Non-pigmented ciliary epithelial cell (primary cell): ENCODE measurements at regions not wholly inside any gene's neighbourhood (a gene's known extent, or its start where the extent isn't known, plus 50 kb on each side); places are given as distances from the start of the nearest gene placed in this dataset.
"Not testable (repeated sequence)": the region's sequence is repeated elsewhere in the genome, so short reads cannot be mapped to it uniquely, and the experiment has no call there.

ENCODE experiments used
- DNase-seq: peaks from one replicate; pipeline ENCODE4 v3.0.0-alpha.2; 2010; ENCODE audit warnings: low read depth

DNA sequence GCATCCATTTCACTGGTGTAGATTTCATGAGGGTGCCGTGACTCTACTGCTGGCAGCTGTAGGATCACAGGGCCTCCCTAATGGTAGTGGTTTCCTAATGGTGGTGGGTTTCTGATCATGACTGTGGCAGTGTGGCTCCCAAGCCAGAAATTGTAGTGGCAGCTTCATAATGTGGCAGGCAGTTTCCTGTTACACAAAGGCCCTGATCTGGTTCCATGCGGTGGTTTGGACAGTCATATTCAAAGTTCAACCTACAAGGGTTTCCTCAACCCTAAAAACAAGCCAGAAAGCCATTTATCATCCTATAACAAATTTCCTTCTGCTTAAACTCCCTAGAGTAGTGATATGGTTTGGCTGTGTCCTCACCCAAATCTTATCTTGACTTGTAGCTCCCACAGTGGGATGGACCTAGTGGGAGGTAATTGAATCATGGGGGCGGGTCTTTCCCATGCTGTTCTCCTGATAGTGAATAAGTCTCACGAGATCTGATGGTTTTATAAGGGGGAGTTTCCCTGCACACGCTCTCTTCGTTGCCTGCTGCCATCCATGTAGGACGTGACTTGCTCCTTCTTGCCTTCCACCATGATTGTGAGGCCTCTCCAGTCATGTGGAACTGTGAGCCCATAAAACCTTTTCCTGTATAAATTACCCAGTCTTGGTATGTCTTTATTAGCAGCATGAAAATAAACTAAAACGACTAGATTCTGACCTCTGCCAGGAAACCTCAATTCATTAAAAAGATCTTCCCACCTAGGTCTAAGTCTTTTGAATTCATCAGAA lies 257.1 kb downstream of the EFCAB11 start:
- DNase-seq = no peak

DNA sequence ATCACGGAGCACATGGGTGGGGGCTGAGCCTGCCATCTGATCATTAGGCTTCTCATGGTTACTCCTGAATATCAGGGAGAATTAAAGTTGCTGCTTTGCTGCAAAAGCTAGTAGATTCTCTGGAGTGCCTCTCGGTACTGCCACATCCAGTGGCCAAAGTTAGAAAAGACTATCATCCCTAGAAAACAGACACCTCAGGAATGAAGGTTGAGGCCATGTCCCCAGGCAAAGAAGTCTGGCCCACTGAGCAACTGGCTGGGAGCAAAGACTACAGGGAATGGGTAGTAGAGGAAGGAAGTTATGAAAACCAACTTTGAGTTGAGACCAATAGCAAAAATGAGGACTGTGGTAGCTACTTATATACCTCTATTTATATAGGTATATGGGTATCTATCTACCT lies 258.7 kb downstream of the EFCAB11 start:
- DNase-seq = no peak

DNA sequence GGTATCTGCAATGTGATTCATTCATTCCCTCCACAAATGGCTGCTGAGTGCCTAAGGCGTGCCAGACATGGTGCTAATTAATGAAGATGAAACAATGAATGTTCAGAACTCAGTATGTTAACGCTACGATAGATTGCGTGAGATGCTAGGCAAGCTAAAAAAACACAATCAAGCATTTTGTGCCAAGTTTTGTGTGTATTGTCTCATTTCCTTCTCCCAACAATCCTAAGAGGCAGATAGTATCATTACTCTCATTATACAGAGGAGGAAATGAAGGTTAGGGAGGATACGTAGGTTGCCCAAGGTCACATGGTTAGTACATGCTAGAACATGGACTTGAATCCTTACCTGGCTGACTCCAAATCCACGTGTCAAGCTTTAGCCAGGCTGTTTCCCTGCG lies 264.4 kb downstream of the EFCAB11 start:
- no peak for DNase-seq

GRCh38 chr14:89689711-89690110 lies 264.8 kb downstream of the EFCAB11 start:
- not testable (repeated sequence) for DNase-seq

- no peak for DNase-seq
Measured at GRCh38 chr14:89688507-89689211, 265.9 kb downstream of the EFCAB11 start.

- not testable (repeated sequence) for DNase-seq
Measured at GRCh38 chr14:89687129-89687528, 267.4 kb downstream of the EFCAB11 start.

- DNase-seq = no peak
Measured at GRCh38 chr14:89684139-89684538, 267.1 kb upstream of the FOXN3 start.

DNA sequence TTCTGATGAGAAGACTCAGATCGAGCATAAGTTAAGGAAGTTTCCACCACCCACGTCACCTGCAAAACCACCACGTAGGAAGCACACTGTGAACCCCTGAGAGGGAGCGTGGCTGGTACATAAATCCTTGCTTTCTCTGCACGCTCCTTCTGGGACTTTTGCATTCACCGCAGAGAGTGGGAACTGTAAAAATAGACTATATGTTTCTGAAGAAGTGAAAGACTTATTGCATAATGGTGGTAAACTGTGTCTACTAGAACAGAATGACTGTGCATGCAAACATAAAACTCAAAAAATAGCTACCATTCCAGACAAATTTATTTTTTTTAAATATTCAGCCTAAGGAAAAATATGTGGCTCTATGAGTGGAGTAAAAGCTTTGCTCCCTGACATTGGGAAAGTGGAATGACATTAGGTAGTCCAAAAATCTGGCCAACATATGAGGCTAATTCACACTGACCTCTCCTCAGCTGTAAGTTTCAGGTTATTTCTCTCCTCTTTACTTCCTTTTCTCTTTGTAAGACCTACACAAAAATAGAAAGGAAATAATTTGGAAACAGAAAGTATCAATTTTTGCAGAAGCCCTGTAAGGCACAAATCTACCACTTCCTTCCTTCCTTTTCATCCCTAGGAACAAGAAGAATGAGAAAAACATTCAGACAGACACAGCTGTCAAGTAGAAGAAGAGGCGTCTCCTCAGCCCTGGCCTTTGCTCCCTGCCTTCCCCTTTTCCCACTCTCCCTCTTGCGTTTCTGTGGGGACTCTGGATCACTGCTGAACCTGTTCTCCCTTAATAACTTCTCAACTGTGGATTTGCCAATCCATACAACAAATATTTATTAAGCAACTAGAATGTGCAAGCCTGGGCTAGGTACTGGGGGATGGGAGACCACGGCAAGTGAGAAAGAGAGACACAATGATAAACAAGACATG lies 264.3 kb upstream of the FOXN3 start:
- no peak for DNase-seq

- DNase-seq = no peak
Measured at GRCh38 chr14:89680156-89680555, 263.1 kb upstream of the FOXN3 start.

GRCh38 chr14:89678768-89679167 lies 261.7 kb upstream of the FOXN3 start:
- no peak for DNase-seq

DNA sequence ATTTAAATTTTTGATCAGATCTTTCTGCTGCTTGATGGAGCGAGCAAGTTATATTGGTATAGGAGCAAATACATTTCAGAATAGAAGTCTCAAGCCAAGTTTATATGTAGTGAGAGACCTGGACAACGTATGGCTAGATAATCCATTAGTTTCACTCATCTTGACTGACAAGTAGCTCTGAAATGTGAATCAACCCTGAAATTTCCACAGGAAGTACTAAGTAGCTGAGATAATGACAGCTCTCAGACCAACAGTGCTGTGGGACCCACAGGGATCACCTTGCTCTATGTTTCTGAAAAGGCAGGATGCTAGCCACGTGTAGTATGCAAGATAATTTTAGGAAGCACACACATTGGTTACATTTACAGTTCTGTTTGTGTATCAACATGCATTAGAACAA lies 258.6 kb upstream of the FOXN3 start:
- no peak for DNase-seq

DNA sequence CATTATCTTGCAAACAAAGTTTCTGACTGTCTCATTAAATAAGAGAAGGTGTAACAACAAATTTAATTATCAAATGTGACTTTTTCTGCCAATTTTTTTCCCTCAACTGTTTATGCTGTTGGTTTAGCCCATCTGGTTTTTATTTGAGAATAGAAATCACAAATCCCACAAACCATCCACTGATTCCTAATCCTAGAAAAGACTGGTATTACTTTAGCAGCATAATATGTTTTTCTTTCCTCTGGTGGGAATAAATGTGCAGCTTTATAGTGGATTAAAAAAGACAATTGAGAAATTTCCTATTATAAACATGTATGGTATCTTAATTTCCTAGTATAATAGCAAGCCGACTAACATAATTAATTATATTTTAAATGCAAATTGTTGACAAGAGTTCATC lies 257.9 kb upstream of the FOXN3 start:
- no peak for DNase-seq

DNA sequence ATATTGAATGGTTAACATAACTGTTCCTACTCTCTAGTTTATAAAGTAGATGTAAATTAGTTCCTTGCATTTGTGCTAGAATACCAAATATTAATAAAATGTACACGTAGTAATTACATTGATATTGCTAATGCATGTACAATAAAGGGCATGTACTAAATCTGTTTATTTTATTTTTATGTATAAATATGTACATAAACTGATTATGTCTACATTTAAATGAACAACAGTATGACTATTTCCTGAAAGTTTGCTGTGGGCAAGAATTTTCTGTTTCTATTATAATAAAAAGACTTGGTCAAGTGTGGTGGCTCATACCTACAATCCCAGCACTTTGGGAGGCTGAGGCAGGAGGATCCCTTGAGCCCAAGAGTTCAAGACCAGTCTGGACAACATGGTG lies 257.2 kb upstream of the FOXN3 start:
- DNase-seq = no peak

DNA sequence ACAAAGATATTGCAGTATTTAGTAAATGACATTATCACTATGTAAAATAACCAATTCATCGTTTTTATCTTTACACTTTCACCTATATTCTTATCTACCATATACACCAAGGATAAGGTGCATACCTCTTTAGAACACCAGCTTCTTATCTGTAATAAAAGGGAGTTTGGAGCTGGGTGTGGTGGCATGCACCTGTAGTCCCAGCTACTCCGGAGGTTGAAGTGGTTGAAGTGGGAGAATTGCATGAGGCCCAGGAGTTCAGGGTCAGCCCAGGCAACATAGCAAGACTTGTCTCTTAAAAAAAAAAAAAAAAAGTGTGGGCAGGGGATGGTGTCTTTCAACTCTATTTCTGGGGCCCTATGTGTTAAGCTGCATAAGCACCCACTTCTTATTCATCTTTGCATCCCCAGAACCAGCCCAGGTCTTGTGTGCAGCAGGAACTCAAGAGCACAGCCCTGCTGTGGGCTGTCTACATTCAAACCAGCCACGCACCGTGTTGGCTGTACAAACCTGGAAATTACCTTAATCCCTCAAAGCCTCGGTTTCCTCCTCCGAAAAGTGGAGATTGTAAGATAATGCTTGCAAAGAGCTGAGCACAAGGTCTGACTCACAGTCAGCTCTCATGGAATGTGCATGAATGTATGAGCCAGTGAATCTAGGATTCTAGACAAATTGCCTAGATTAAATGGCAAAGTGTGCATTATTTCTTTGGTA lies 256.6 kb upstream of the FOXN3 start:
- DNase-seq = no peak

GRCh38 chr14:89672636-89673511 lies 255.8 kb upstream of the FOXN3 start:
- no peak for DNase-seq

- DNase-seq = no peak
Measured at GRCh38 chr14:89669193-89669592, 252.2 kb upstream of the FOXN3 start.

GRCh38 chr14:89667983-89668382 lies 250.9 kb upstream of the FOXN3 start:
- no peak for DNase-seq

DNA sequence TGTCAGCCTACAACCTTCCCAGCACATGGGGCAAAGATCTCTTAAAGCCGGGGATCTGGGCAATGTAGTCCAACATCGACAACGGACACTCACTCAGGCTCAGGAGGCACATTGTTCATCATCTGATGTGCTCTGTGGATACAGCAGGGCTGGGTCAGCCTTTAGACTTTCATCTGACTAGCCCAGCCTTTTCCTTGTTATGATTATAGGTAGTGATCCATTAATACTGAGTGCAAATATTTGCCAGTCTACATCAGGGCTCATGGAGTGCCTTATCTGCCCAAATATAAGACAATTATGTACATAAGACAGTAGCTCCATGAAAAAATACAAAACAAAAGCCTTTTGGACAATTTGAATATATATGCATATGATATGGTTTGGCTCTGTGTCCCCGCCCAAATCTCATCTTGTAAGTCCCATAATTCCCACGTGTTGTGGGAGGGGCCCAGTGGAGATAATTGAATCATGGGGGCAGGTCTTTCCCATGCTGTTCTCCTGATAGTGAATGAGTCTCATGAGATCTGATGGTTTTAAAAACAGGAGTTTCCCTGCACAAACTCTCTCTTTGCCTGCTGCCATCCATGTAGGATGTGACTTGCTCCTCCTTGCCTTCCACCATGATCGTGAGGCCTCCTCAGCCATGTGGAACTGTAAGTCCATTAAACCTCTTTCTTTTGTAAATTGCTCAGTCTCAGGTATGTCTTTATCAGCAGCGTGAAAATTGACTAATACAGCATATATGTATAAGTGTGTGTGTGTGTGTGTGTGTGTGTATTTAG lies 248.5 kb upstream of the FOXN3 start:
- not testable (repeated sequence) for DNase-seq

- DNase-seq = no peak
Measured at GRCh38 chr14:89661392-89661791, 244.4 kb upstream of the FOXN3 start.

GRCh38 chr14:89660625-89661233 lies 243.7 kb upstream of the FOXN3 start:
- not testable (repeated sequence) for DNase-seq
